K562 (cell line): ENCODE measurements at regions not wholly inside any gene's neighbourhood (a gene's known extent, or its start where the extent isn't known, plus 50 kb on each side); places are given as distances from the start of the nearest gene placed in this dataset.

ENCODE experiments used
- CEBPB ChIP-seq: fragments of 450-650 bp; IDR thresholded peaks from 2 replicates; pipeline ENCODE4 v1.6.1; 2016; ENCODE audit warnings: missing genetic modification characterization, missing compliant biosample characterization
- FOXK1 ChIP-seq: sonication (generic); formaldehyde crosslinking; IDR thresholded peaks from 2 replicates; pipeline ENCODE4 v1.8.0; 2022; ENCODE audit warnings: missing genetic modification reagents, mild to moderate bottlenecking, borderline replicate concordance
- KAT8 ChIP-seq: fragments of 450-650 bp; IDR thresholded peaks from 2 replicates; pipeline ENCODE4 v1.6.1; 2016; ENCODE audit warnings: low read depth, mild to moderate bottlenecking
- NFXL1 ChIP-seq: fragments of 450-650 bp; formaldehyde crosslinking; IDR thresholded peaks from 2 replicates; pipeline ENCODE4 v1.4.0; 2021; ENCODE audit warnings: mild to moderate bottlenecking
- POLR2A ChIP-seq: fragments of 450-650 bp; conservative IDR thresholded peaks from 2 replicates; pipeline ENCODE4 v1.6.1; 2016
- THAP12 ChIP-seq: fragments of 250-450 bp; sonication (Bioruptor Pico); IDR thresholded peaks from 2 replicates; pipeline ENCODE4 v1.9.0; 2021; ENCODE audit warnings: mild to moderate bottlenecking, inconsistent platforms
- TF ChIP-seq, protein P1 (sequence below): sonication (generic); formaldehyde crosslinking; IDR thresholded peaks from 2 replicates; pipeline ENCODE4 v1.5.0; 2020; ENCODE audit warnings: missing genetic modification reagents
- TF ChIP-seq, protein P2 (sequence below), 3 experiments: IDR thresholded peaks in 2 of 3; conservative IDR thresholded peaks in 1 of 3; 2 replicates each; pipeline ENCODE4 v1.5.1; 2011 to 2012; ENCODE audit warnings: low read length in 3 of 3, mild to moderate bottlenecking in 3 of 3, control low read depth in 2 of 3, improper control_type of control experiment in 1 of 3, inconsistent platforms in 1 of 3, low read depth in 1 of 3, mixed read lengths in 1 of 3, moderate library complexity in 1 of 3; ENCODE audit not compliant: insufficient read depth in 2 of 3
- TF ChIP-seq, protein P3 (sequence below): sonication (generic); formaldehyde crosslinking; IDR thresholded peaks from 2 replicates; pipeline ENCODE4 v1.9.0; 2022; ENCODE audit warnings: mild to moderate bottlenecking, missing genetic modification reagents

DNA sequence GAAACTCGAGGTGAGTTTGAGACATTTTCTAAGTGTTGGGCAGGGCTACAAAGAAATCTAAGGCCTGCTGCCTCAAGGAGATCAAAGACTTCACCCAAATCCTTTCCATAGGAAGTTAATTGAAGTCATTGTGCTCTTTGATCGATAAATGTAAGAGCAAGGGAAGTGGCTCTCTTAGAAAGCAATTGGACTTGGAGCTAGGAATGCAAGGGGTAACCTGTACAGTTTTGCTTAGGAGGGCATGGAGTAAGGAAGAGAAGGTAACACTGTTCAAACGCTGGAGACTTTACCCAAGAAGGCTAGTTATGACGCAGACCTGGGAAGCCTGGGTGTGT is 418.0 kb upstream of the PROX1 start:
- TF ChIP-seq, protein P1, sequence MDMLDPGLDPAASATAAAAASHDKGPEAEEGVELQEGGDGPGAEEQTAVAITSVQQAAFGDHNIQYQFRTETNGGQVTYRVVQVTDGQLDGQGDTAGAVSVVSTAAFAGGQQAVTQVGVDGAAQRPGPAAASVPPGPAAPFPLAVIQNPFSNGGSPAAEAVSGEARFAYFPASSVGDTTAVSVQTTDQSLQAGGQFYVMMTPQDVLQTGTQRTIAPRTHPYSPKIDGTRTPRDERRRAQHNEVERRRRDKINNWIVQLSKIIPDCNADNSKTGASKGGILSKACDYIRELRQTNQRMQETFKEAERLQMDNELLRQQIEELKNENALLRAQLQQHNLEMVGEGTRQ (CRISPR knock-in tag), result no peak
- no peak for TF ChIP-seq THAP12 (CRISPR knock-in tag)
- TF ChIP-seq, protein P2, sequence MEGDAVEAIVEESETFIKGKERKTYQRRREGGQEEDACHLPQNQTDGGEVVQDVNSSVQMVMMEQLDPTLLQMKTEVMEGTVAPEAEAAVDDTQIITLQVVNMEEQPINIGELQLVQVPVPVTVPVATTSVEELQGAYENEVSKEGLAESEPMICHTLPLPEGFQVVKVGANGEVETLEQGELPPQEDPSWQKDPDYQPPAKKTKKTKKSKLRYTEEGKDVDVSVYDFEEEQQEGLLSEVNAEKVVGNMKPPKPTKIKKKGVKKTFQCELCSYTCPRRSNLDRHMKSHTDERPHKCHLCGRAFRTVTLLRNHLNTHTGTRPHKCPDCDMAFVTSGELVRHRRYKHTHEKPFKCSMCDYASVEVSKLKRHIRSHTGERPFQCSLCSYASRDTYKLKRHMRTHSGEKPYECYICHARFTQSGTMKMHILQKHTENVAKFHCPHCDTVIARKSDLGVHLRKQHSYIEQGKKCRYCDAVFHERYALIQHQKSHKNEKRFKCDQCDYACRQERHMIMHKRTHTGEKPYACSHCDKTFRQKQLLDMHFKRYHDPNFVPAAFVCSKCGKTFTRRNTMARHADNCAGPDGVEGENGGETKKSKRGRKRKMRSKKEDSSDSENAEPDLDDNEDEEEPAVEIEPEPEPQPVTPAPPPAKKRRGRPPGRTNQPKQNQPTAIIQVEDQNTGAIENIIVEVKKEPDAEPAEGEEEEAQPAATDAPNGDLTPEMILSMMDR (IDR thresholded peaks at IDR 0.05 in 2 of 3, conservative IDR thresholded peaks at IDR 0.05 in 1 of 3; ENCODE audit: insufficient read depth in 2 of 3, low read depth in 1 of 3, low read length in 3 of 3), result no peak
- TF ChIP-seq KAT8, result no peak
- TF ChIP-seq POLR2A, result no peak
- TF ChIP-seq NFXL1 (CRISPR knock-in tag), result no peak
- TF ChIP-seq FOXK1 (CRISPR knock-in tag), result no peak
- TF ChIP-seq CEBPB (tag), result no peak
- TF ChIP-seq, protein P3, sequence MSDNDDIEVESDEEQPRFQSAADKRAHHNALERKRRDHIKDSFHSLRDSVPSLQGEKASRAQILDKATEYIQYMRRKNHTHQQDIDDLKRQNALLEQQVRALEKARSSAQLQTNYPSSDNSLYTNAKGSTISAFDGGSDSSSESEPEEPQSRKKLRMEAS, result no peak
